Spleen (tissue), 11 donors: ENCODE measurements at regions not wholly inside any gene's neighbourhood (a gene's known extent, or its start where the extent isn't known, plus 50 kb on each side); places are given as distances from the start of the nearest gene placed in this dataset.
"Not testable (repeated sequence)": the region's sequence is repeated elsewhere in the genome, so short reads cannot be mapped to it uniquely, and the experiment has no call there.

Source experiments
- DNase-seq: peaks from one replicate; pipeline ENCODE4 v3.0.0-alpha.2; 2020
- H3K27ac ChIP-seq, 8 donors: fragments of 200-600 bp; sonication (generic) in 7 of 8; 1 replicate in 4 of 8; 2 replicates in 4 of 8; pipeline versions ENCODE4 v1.5.0 to v1.8.0; 2016 to 2021; ENCODE audit warnings: inconsistent platforms in 4 of 8, mild to moderate bottlenecking in 4 of 8, moderate library complexity in 1 of 8
- H3K27me3 ChIP-seq, 7 donors: fragments of 200-600 bp; sonication (generic) in 6 of 7; replicated peaks in 1 of 7; 1 replicate in 4 of 7; 2 replicates in 3 of 7; pipeline versions ENCODE4 v1.5.0 to v1.8.0; 2016 to 2021; ENCODE audit warnings: inconsistent platforms in 3 of 7, mild to moderate bottlenecking in 1 of 7
- H3K36me3 ChIP-seq, 6 donors: fragments of 200-600 bp; sonication (generic) in 5 of 6; 1 replicate in 4 of 6; 2 replicates in 2 of 6; pipeline versions ENCODE4 v1.5.0 to v1.8.0; 2016 to 2021; ENCODE audit warnings: inconsistent platforms in 2 of 6
- H3K4me1 ChIP-seq, 6 donors: fragments of 200-600 bp; sonication (generic) in 5 of 6; 1 replicate in 3 of 6; 2 replicates in 3 of 6; pipeline versions ENCODE4 v1.5.0 to v1.8.0; 2016 to 2021; ENCODE audit warnings: inconsistent platforms in 3 of 6
- H3K4me3 ChIP-seq, 8 donors: fragments of 200-600 bp; sonication (generic) in 7 of 8; 1 replicate in 4 of 8; 2 replicates in 4 of 8; pipeline versions ENCODE4 v1.5.0 to v1.8.0; 2016 to 2021; ENCODE audit warnings: inconsistent platforms in 4 of 8, mild to moderate bottlenecking in 4 of 8, moderate library complexity in 2 of 8
- H3K9me3 ChIP-seq, 8 donors: fragments of 200-600 bp; sonication (generic) in 7 of 8; 1 replicate in 4 of 8; 2 replicates in 4 of 8; pipeline versions ENCODE4 v1.5.0 to v1.8.0; 2016 to 2021; ENCODE audit warnings: inconsistent platforms in 4 of 8
- POLR2A ChIP-seq, 3 donors: fragments of 450-650 bp; IDR thresholded peaks; one replicate each; pipeline ENCODE4 v1.5.1; 2017; ENCODE audit warnings: antibody characterized with exemption in 3 of 3, mild to moderate bottlenecking in 1 of 3
- POLR2AphosphoS5 ChIP-seq, 3 donors: sonication (generic); formaldehyde crosslinking; IDR thresholded peaks; one replicate each; pipeline ENCODE4 v1.5.1; 2017; ENCODE audit warnings: antibody characterized with exemption in 3 of 3
- WGBS, 5 donors: extraction: QIAGEN DNeasy Blood & Tissue Kit in 3 of 5; methylation state at CpG; one replicate each; pipeline versions ENCODE4 v1.1.5 to v1.1.7; 2013 to 2018; 5-methylcytosine and 5-hydroxymethylcytosine counted together
- intact Hi-C: fragments of 100-400 bp; cut with DNase I; formaldehyde crosslinking; loops from one replicate; pipeline ENCODE4 v1.15.0; 2023; ENCODE audit warnings: low total_unique reads
- TF ChIP-seq, protein P1 (sequence below), 11 experiments: fragments of 200-600 bp in 7 of 11; fragments of 450-650 bp in 4 of 11; sonication (generic) in 4 of 11; IDR thresholded peaks in 8 of 11; conservative IDR thresholded peaks in 3 of 11; 1 replicate in 7 of 11; 2 replicates in 4 of 11; pipeline versions ENCODE4 v1.4.0 to v1.8.0; 2016 to 2021; ENCODE audit warnings: antibody characterized with exemption in 11 of 11, inconsistent platforms in 4 of 11, mild to moderate bottlenecking in 1 of 11
- donor health status: healthy with polysubstance abuse.
- donor health status: DM: no; HTN: no; CAD: no; lungs with moderate emphysema.
- donor health status: DM: no; HTN: no; CAD: no.
- donor health status: Bipolar disorder and iron deficiency.
- donor health status: healthy.
- donor health status: DM: no; HTN: no; CAD: no.
- donor health status: DM: yes; HTN: yes; CAD: no.

DNA sequence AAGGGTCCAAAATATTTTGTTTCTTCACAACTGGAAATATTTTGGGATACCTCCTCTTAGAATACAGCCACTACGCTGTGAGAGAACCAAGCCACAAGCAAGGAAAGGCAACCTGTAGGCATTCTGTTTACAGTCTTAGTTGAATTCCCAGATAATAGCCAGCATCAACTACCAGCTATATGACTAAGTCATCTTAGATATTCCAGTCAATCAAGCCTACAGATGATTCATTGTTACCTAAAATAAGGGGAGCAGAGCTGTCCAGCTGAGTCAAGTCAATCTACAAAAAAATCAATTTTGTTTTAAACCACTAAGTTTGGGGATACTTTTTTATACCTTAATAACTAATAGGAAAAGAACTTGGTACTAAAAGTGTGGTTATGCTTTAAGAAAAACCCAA, 526.4 kb upstream of the DPPA4 start:
- Histone ChIP-seq H3K27me3 (no peaks in the 10 kb centered on the region), H3K4me1 (no peaks in the 10 kb centered on the region), H3K9me3 (peaks cover 0 to 4% (median 0%) of the 10 kb centered on the region in 8 donors), H3K36me3 (no peaks in the 10 kb centered on the region), H3K4me3 (no peak overlapping the region), H3K27ac (no peak overlapping the region)
- intact Hi-C loops, result no loop called here
- TF ChIP-seq POLR2A (IDR thresholded peaks at IDR 0.05) (no peak), POLR2AphosphoS5 (IDR thresholded peaks at IDR 0.05) (no peak)
- TF ChIP-seq, protein P1, sequence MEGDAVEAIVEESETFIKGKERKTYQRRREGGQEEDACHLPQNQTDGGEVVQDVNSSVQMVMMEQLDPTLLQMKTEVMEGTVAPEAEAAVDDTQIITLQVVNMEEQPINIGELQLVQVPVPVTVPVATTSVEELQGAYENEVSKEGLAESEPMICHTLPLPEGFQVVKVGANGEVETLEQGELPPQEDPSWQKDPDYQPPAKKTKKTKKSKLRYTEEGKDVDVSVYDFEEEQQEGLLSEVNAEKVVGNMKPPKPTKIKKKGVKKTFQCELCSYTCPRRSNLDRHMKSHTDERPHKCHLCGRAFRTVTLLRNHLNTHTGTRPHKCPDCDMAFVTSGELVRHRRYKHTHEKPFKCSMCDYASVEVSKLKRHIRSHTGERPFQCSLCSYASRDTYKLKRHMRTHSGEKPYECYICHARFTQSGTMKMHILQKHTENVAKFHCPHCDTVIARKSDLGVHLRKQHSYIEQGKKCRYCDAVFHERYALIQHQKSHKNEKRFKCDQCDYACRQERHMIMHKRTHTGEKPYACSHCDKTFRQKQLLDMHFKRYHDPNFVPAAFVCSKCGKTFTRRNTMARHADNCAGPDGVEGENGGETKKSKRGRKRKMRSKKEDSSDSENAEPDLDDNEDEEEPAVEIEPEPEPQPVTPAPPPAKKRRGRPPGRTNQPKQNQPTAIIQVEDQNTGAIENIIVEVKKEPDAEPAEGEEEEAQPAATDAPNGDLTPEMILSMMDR (IDR thresholded peaks at IDR 0.05 in 8 of 11, conservative IDR thresholded peaks at IDR 0.05 in 3 of 11), result no peak
- WGBS, 5 donors, result 87 to 100% (median 88%) methylated on average over 1 of the region's 1 CpG
- DNase-seq, result no peak

DNA sequence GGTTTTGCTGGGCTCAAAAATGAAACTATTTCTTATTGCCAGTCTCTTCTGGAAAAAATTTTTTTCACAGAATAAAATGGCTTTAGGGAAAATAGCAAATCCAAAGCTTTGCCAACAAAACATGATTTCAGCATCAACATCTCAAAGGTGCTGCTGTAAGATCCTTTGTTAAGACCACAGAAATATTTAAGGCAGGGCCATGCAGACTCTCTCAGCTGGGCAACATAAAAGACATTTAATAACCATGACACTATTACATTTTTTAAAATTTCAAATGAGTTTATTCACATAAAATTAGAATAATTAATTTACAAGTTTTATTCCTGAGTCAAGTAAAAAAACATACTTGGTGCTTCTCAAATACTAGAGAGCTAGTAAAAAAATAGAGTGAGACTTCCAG, 527.1 kb upstream of the DPPA4 start:
- TF ChIP-seq POLR2AphosphoS5 (IDR thresholded peaks at IDR 0.05), result no peak
- TF ChIP-seq, protein P1 (IDR thresholded peaks at IDR 0.05 in 8 of 11, conservative IDR thresholded peaks at IDR 0.05 in 3 of 11), result no peak
- TF ChIP-seq POLR2A (IDR thresholded peaks at IDR 0.05), result no peak
- intact Hi-C loops, result no loop called here
- no peak for DNase-seq
- H3K36me3 ChIP-seq, result no peaks in the 10 kb centered on the region
- peaks cover 0 to 4% (median 0%) of the 10 kb centered on the region in 8 donors for H3K9me3 ChIP-seq
- no peaks in the 10 kb centered on the region for H3K27me3 ChIP-seq
- H3K27ac ChIP-seq, result no peak overlapping the region
- H3K4me1 ChIP-seq, result no peaks in the 10 kb centered on the region
- H3K4me3 ChIP-seq, result no peak overlapping the region

DNA sequence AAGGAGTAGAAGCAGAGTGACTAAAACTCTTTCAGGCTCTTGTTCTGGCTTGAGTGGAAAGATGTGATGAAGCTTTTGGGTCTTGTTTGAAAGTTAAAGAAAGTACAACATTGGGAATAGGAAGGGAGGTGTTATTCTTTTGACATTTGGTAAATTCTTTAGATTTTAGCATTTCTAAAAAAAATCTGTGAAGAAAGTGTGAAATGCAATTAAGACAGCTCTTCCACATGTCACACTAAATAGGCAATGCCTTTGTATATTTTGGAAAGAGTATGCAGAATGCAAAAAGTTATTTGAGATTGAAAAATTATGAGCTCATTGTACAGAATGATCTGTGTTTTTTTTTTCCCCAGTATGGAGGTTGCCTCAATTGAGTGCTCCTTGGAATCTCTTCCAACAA, 532.2 kb upstream of the DPPA4 start:
- intact Hi-C loops, result no loop called here
- no peaks in the 10 kb centered on the region for H3K4me1 ChIP-seq
- H3K27ac ChIP-seq, result no peak overlapping the region
- TF ChIP-seq, protein P1 (IDR thresholded peaks at IDR 0.05 in 8 of 11, conservative IDR thresholded peaks at IDR 0.05 in 3 of 11), result no peak
- no peak for TF ChIP-seq POLR2A (IDR thresholded peaks at IDR 0.05)
- TF ChIP-seq POLR2AphosphoS5 (IDR thresholded peaks at IDR 0.05), result no peak
- no peaks in the 10 kb centered on the region for H3K27me3 ChIP-seq
- no peak overlapping the region for H3K4me3 ChIP-seq
- no peak for DNase-seq
- peaks cover 0 to 4% (median 0%) of the 10 kb centered on the region in 8 donors for H3K9me3 ChIP-seq
- H3K36me3 ChIP-seq, result no peaks in the 10 kb centered on the region

DNA sequence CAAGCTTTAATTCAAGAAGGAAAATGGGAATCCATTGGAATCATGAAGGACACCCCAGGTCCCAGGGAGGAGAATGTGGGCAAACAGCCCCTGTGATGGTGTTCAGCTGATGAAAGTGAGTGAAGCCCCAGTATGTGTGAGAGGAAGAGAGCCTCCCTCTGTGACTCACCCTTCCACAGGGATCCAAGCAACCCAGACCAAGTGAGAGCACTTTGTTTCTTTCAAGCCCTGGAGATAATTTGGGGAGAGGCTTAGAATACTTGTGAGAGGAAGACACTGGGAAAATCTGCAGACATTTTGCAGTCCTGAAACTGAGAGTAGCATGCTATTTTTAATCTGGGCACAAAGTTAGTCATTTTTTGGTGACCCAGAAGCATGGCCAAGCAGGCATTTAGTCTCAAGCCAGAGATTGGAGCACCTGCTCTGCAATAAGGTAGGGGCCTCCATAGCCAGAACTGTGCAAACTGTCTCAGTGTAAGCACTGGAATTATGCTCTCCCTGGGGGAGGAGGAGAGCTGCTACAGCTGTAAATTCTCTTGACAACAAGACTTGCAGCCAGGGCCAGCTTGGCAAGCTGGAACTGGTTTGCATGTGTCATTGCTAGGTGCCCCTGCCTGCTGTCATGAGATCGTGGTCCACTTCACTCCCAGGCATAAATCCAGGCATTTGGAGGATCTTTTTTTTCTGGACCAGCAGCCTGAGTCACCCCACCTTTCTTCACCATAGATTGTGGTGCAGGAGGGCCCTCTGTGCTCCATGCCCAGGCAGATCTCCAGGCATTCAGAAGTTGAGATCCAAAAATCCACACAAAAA, 537.8 kb upstream of the DPPA4 start:
- Histone ChIP-seq H3K4me3 (no peak overlapping the region), H3K4me1 (no peaks in the 10 kb centered on the region), H3K36me3 (no peaks in the 10 kb centered on the region), H3K27ac (no peak overlapping the region), H3K9me3 (peaks cover 0 to 7% (median 0%) of the 10 kb centered on the region in 8 donors), H3K27me3 (no peaks in the 10 kb centered on the region)
- 38 to 76% (median 60%) methylated on average over 1 of the region's 1 CpG for WGBS, 5 donors
- TF ChIP-seq POLR2AphosphoS5 (IDR thresholded peaks at IDR 0.05), result no peak
- TF ChIP-seq, protein P1 (IDR thresholded peaks at IDR 0.05 in 8 of 11, conservative IDR thresholded peaks at IDR 0.05 in 3 of 11), result no peak
- TF ChIP-seq POLR2A (IDR thresholded peaks at IDR 0.05), result no peak
- DNase-seq, result no peak
- intact Hi-C loops, result no loop called here

DNA sequence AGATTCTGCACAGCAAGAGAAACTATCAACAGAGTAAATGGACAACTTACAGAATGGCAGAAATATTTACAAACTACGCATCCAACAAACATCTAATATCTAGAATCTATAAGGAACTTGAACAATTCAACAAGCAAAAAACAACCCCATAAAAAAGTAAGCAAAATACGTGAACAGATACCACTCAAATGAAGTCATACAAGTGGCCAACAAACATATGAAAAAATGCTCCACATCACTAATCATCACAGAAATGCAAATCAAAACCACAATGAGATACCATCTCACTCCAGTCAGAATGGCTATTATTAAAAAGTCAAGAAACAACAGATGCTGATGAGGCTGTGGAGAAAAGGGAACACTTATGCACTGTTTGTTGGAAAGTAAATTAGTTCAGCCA, 540.3 kb upstream of the DPPA4 start:
- 84 to 97% (median 89%) methylated on average over 2 of the region's 2 CpGs for WGBS, 5 donors
- intact Hi-C loops, result not testable (repeated sequence)

More for the DNA sequence above, 540.3 kb upstream of the DPPA4 start:
- not testable (repeated sequence) for H3K27me3 ChIP-seq, DNase-seq, H3K27ac ChIP-seq, H3K4me1 ChIP-seq, H3K9me3 ChIP-seq, H3K36me3 ChIP-seq, H3K4me3 ChIP-seq
